HEK293T (cell line): ENCODE measurements at regions not wholly inside any gene's neighbourhood (a gene's known extent, or its start where the extent isn't known, plus 50 kb on each side); places are given as distances from the start of the nearest gene placed in this dataset.

ENCODE experiments used
- CTCF ChIA-PET: fragments of 350-600 bp; formaldehyde crosslinking; extraction: SDS; loops from one replicate; lab custom pipeline; 2021; ENCODE audit warnings: antibody characterized with exemption, inconsistent platforms; lab: Yijun Ruan, JAX
- POLR2A ChIA-PET: fragments of 350-600 bp; formaldehyde crosslinking; extraction: SDS; loops from one replicate; lab custom pipeline; 2020; ENCODE audit warnings: antibody characterized with exemption, inconsistent platforms; lab: Yijun Ruan, JAX
- DNase-seq: peaks from one replicate; pipeline ENCODE4 v3.0.0; 2012; ENCODE audit warnings: mixed read lengths; ENCODE audit errors: extremely low spot score
- ARNT ChIP-seq: fragments of 450-650 bp; IDR thresholded peaks from 2 replicates; pipeline ENCODE4 v1.6.1; 2017; ENCODE audit warnings: mild to moderate bottlenecking
- BHLHE40 ChIP-seq: fragments of 450-650 bp; IDR thresholded peaks from 2 replicates; pipeline ENCODE4 v1.6.1; 2016; ENCODE audit warnings: mild to moderate bottlenecking, moderate library complexity, borderline replicate concordance
- CTBP1 ChIP-seq: fragments of 450-650 bp; IDR thresholded peaks from 2 replicates; pipeline ENCODE4 v1.6.1; 2016; ENCODE audit warnings: borderline replicate concordance
- ELF4 ChIP-seq: fragments of 450-650 bp; IDR thresholded peaks from 2 replicates; pipeline ENCODE4 v1.6.1; 2017; ENCODE audit warnings: antibody characterized with exemption
- FOXA1 ChIP-seq: fragments of 450-650 bp; IDR thresholded peaks from 2 replicates; pipeline ENCODE4 v1.6.1; 2016; ENCODE audit warnings: mild to moderate bottlenecking
- FOXK2 ChIP-seq: fragments of 450-650 bp; IDR thresholded peaks from 2 replicates; pipeline ENCODE4 v1.6.1; 2016; ENCODE audit warnings: mild to moderate bottlenecking
- FOXM1 ChIP-seq: fragments of 450-650 bp; IDR thresholded peaks from 2 replicates; pipeline ENCODE4 v1.6.1; 2017; ENCODE audit warnings: mild to moderate bottlenecking, borderline replicate concordance
- HDGF ChIP-seq: fragments of 450-650 bp; IDR thresholded peaks from 2 replicates; pipeline ENCODE4 v1.6.1; 2017; ENCODE audit warnings: antibody characterized with exemption, borderline replicate concordance
- L3MBTL2 ChIP-seq: fragments of 450-650 bp; conservative IDR thresholded peaks from 2 replicates; pipeline ENCODE4 v1.6.1; 2016; ENCODE audit warnings: mild to moderate bottlenecking
- LEF1 ChIP-seq: fragments of 450-650 bp; IDR thresholded peaks from 2 replicates; pipeline ENCODE4 v1.6.1; 2017; ENCODE audit warnings: mild to moderate bottlenecking, borderline replicate concordance
- NFRKB ChIP-seq: fragments of 450-650 bp; IDR thresholded peaks from 2 replicates; pipeline ENCODE4 v1.6.1; 2016; ENCODE audit warnings: mild to moderate bottlenecking, moderate library complexity
- SP1 ChIP-seq: fragments of 450-650 bp; IDR thresholded peaks from 2 replicates; pipeline ENCODE4 v1.6.1; 2017
- SUZ12 ChIP-seq: fragments of 450-650 bp; IDR thresholded peaks from 2 replicates; pipeline ENCODE4 v1.6.1; 2016; ENCODE audit warnings: mild to moderate bottlenecking
- TARDBP ChIP-seq: fragments of 450-650 bp; IDR thresholded peaks from 2 replicates; pipeline ENCODE4 v1.6.1; 2016
- ZNF384 ChIP-seq: fragments of 450-650 bp; IDR thresholded peaks from 2 replicates; pipeline ENCODE4 v1.6.1; 2016
- TF ChIP-seq, protein P1 (sequence below): fragments of 450-650 bp; IDR thresholded peaks from 2 replicates; pipeline ENCODE4 v1.6.1; 2016

GRCh38 chr1:71210718-71211117, 129.9 kb upstream of the ZRANB2 start:
- CTCF ChIA-PET, result no interaction called here
- no peak for TF ChIP-seq ARNT
- DNase-seq, result no peak
- POLR2A ChIA-PET, result interaction anchor here (1.2 kb wide), 1 partner anchor 446 kb away, joined by 3 read pairs; no protein-coding TSS in a partner anchor

DNA sequence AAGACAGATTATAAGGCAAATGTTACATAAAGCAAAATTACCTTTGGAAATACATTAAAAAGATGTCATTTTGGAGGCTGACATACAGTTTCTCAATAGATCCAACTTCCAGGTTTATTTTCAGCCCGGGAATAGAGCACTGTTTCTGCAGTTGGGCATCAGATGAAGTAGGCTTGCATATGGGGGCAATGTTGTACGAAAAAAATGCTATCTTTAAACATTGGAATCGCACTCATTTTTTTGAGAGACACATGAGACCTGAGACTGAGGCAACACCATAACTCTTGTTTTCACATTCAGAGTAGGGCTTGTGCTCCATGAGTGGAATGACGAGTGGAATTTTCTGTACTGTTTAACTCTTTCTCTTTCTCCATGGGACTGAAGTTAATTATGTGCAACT, 122.4 kb upstream of the ZRANB2 start:
- TF ChIP-seq L3MBTL2 (no peak), HDGF (no peak), NFRKB (no peak), FOXK2 (no peak), SUZ12 (no peak), ZNF384 (no peak), FOXM1 (no peak), FOXA1 (no peak), ELF4 (no peak), TARDBP (no peak), ARNT (no peak), SP1 (no peak)
- TF ChIP-seq, protein P1, sequence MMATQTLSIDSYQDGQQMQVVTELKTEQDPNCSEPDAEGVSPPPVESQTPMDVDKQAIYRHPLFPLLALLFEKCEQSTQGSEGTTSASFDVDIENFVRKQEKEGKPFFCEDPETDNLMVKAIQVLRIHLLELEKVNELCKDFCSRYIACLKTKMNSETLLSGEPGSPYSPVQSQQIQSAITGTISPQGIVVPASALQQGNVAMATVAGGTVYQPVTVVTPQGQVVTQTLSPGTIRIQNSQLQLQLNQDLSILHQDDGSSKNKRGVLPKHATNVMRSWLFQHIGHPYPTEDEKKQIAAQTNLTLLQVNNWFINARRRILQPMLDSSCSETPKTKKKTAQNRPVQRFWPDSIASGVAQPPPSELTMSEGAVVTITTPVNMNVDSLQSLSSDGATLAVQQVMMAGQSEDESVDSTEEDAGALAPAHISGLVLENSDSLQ, result no peak
- ChIA-PET CTCF (interaction anchor here (0.5 kb wide), 1 partner anchor 30 kb away, joined by 3 read pairs; no protein-coding TSS in a partner anchor), POLR2A (no interaction called here)
- no peak for DNase-seq

GRCh38 chr1:71200503-71200902, 119.7 kb upstream of the ZRANB2 start:
- DNase-seq, result no peak
- ChIA-PET CTCF (no interaction called here), POLR2A (no interaction called here)
- no peak for TF ChIP-seq CTBP1
- TF ChIP-seq LEF1, result no peak
- TF ChIP-seq FOXK2, result no peak
- no peak for TF ChIP-seq SUZ12
- no peak for TF ChIP-seq ZNF384
- no peak for TF ChIP-seq ELF4
- TF ChIP-seq FOXA1, result no peak
- no peak for TF ChIP-seq BHLHE40

GRCh38 chr1:71196685-71197084, 115.8 kb upstream of the ZRANB2 start:
- TF ChIP-seq TARDBP, result no peak
- no peak for TF ChIP-seq NFRKB
- TF ChIP-seq FOXK2, result no peak
- no peak for TF ChIP-seq L3MBTL2
- no peak for TF ChIP-seq SUZ12
- no peak for TF ChIP-seq FOXM1
- no peak for TF ChIP-seq ZNF384
- TF ChIP-seq FOXA1, result no peak
- TF ChIP-seq SP1, result no peak
- TF ChIP-seq, protein P1, result no peak
- no peak for TF ChIP-seq BHLHE40
- no peak for DNase-seq
- POLR2A ChIA-PET, result no interaction called here
- CTCF ChIA-PET, result no interaction called here

DNA sequence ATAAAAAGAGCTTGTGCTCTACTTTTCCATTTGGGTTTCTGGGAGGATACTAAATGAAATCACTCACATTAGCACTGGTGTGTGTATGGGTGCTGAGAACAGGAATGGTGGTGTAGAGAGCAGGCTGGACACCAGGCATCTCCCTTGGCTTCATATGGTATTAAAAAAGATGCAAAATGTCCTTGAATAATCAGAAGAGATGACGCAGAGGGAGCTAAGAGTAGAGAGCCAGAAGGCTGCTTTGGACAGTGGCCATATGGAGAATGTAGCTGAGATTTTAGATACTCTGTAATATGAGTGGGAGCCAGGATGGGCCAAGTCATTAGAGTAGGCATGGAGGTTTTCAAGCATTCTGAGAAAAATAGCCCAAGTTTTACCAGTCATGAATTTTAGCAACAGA, 112.3 kb upstream of the ZRANB2 start:
- POLR2A ChIA-PET, result no interaction called here
- CTCF ChIA-PET, result no interaction called here
- no peak for DNase-seq

GRCh38 chr1:71191520-71191919, 110.7 kb upstream of the ZRANB2 start:
- no peak for DNase-seq
- TF ChIP-seq FOXM1 (no peak), NFRKB (no peak)
- CTCF ChIA-PET, result no interaction called here
- POLR2A ChIA-PET, result no interaction called here

More for the DNA sequence above, 112.3 kb upstream of the ZRANB2 start:
- TF ChIP-seq LEF1, result no peak
- TF ChIP-seq, protein P1, result no peak

GRCh38 chr1:71190843-71191242, 110.0 kb upstream of the ZRANB2 start:
- no peak for TF ChIP-seq ARNT
- TF ChIP-seq LEF1, result no peak
- no peak for TF ChIP-seq ELF4
- no peak for TF ChIP-seq L3MBTL2
- TF ChIP-seq FOXK2, result no peak
- no peak for TF ChIP-seq ZNF384
- no peak for TF ChIP-seq CTBP1
- no peak for TF ChIP-seq SUZ12
- no peak for TF ChIP-seq BHLHE40
- TF ChIP-seq TARDBP, result no peak
- no peak for TF ChIP-seq HDGF
- no peak for TF ChIP-seq FOXA1
- no peak for TF ChIP-seq FOXM1
- DNase-seq, result no peak
- CTCF ChIA-PET, result no interaction called here
- POLR2A ChIA-PET, result no interaction called here

DNA sequence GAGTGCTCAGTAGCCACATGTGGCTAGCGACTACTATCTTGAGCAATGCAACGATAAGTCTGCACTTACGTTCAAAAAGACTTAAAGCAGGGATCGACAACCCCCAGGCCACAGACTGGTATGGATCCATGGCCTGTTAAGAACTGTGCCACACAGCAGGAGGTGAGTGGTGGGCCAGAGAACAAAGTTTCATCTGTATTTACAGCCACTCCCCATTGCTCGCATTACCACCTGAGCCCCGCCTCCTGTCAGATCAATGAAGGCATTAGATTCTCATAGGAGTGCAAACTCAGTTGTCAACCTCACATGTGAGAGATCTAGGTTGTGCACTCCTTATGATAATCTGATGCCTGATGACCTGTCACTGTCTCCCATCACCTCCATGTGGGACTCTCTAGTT, 103.6 kb upstream of the ZRANB2 start:
- POLR2A ChIA-PET, result no interaction called here
- CTCF ChIA-PET, result no interaction called here

More for the DNA sequence above, 103.6 kb upstream of the ZRANB2 start:
- no peak for DNase-seq
- TF ChIP-seq CTBP1, result no peak
- no peak for TF ChIP-seq BHLHE40
- TF ChIP-seq NFRKB, result no peak
- TF ChIP-seq, protein P1, result no peak
- TF ChIP-seq FOXK2, result no peak
- TF ChIP-seq HDGF, result no peak
- TF ChIP-seq SUZ12, result no peak
- TF ChIP-seq FOXM1, result no peak
- no peak for TF ChIP-seq SP1
- no peak for TF ChIP-seq FOXA1
- no peak for TF ChIP-seq LEF1
